GM12874 (cell line): ENCODE measurements at regions not wholly inside any gene's neighbourhood (a gene's known extent, or its start where the extent isn't known, plus 50 kb on each side); places are given as distances from the start of the nearest gene placed in this dataset.

Experiments used
- CTCF ChIP-seq: IDR thresholded peaks from 2 replicates; pipeline ENCODE4 v1.5.1; 2011; ENCODE audit warnings: low read depth, mild to moderate bottlenecking, control low read depth, low read length, moderate library complexity; ENCODE audit not compliant: insufficient read depth

GRCh38 chrX:140337263-140337662 is 167.6 kb downstream of the SOX3 start:
- no peak for TF ChIP-seq CTCF

GRCh38 chrX:140318296-140318695 is 186.6 kb downstream of the SOX3 start:
- TF ChIP-seq CTCF = no peak

GRCh38 chrX:140317462-140317861 is 187.4 kb downstream of the SOX3 start:
- TF ChIP-seq CTCF = no peak

- TF ChIP-seq CTCF = no peak
Measured at GRCh38 chrX:140298960-140299825, 205.7 kb downstream of the SOX3 start.

- TF ChIP-seq CTCF = no peak
Measured at GRCh38 chrX:140297273-140297672, 207.6 kb downstream of the SOX3 start.

- TF ChIP-seq CTCF = no peak
Measured at GRCh38 chrX:140292961-140293360, 211.9 kb downstream of the SOX3 start.

GRCh38 chrX:140292188-140292587 is 212.7 kb downstream of the SOX3 start:
- TF ChIP-seq CTCF = no peak
